Activated naive CD4-positive, alpha-beta T cell treated with anti-CD3 and anti-CD28 coated beads for 36 hours (primary cell): ENCODE measurements at regions not wholly inside any gene's neighbourhood (a gene's known extent, or its start where the extent isn't known, plus 50 kb on each side); places are given as distances from the start of the nearest gene placed in this dataset.
"Not testable (repeated sequence)": the region's sequence is repeated elsewhere in the genome, so short reads cannot be mapped to it uniquely, and the experiment has no call there.

ENCODE experiments used
- CTCF ChIA-PET: fragments of 350-600 bp; sonication (Branson Sonifier 250); formaldehyde crosslinking; loops from one replicate; lab custom pipeline; 2021; ENCODE audit warnings: antibody characterized with exemption; lab: Charles Lee
- DNase-seq: peaks from one replicate; pipeline ENCODE4 v3.0.0-alpha.2; 2020
- H3K27ac Mint-ChIP-seq: one replicate; pipeline ENCODE4 v1.8.0; 2021; ENCODE audit warnings: mild to moderate bottlenecking, mixed read lengths
- H3K27me3 Mint-ChIP-seq: one replicate; pipeline ENCODE4 v1.8.0; 2021; ENCODE audit warnings: low read depth, mixed read lengths
- H3K36me3 Mint-ChIP-seq: one replicate; pipeline ENCODE4 v1.8.0; 2021; ENCODE audit warnings: low read depth, mixed read lengths
- H3K4me1 Mint-ChIP-seq: one replicate; pipeline ENCODE4 v1.8.0; 2021; ENCODE audit warnings: low read depth, mixed read lengths
- H3K4me3 Mint-ChIP-seq: one replicate; pipeline ENCODE4 v1.8.0; 2021; ENCODE audit warnings: mild to moderate bottlenecking, moderate library complexity, mixed read lengths
- H3K9me3 Mint-ChIP-seq: one replicate; pipeline ENCODE4 v1.8.0; 2021; ENCODE audit warnings: mixed read lengths
- intact Hi-C: fragments of 100-400 bp; cut with micrococcal nuclease; formaldehyde crosslinking; loops from one replicate; pipeline ENCODE4 v1.15.1; 2023

DNA sequence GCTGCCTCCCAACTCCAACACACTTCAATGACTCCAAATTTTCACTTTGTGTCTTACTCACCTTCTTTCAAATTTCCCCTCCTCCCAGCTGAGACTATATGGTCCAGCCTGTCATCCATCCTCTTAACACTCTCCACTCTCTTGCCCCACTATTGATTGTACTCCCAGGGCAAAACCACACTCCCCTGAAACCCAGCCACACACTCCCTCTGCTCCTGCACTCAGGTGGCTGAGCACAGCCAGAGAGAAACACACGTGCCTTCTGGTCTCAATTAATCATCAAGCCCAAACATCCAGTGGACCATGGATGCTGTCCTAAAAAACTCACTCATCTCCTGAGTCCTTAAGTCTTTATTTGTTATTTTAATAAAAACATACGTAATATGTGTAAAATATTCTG, 1026.4 kb downstream of the KCNJ18 start:
- CTCF ChIA-PET = no interaction called here

DNA sequence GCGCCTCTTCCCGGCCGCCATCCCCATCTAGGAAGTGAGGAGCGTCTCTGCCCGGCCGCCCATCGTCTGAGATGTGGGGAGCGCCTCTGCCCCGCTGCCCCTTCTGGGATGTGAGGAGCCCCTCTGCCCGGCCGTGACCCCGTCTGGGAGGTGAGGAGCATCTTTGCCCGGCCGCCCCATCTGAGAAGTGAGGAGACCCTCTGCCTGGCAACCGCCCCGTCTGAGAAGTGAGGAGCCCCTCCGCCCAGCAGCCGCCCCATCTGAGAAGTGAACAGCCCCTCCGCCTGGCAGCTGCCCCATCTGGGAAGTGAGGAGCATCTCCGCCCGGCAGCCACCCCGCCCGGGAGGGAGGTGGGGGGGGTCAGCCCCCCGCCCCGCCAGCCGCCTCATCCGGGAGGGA, 1048.7 kb downstream of the KCNJ18 start:
- H3K4me3 Mint-ChIP-seq, CTCF ChIA-PET, H3K36me3 Mint-ChIP-seq: not testable (repeated sequence)

More for the DNA sequence above, 1026.4 kb downstream of the KCNJ18 start:
- no peak overlapping the region for H3K4me3 Mint-ChIP-seq
- no peaks in the 10 kb centered on the region for H3K27me3 Mint-ChIP-seq
- no peak overlapping the region for H3K27ac Mint-ChIP-seq
- no peaks in the 10 kb centered on the region for H3K4me1 Mint-ChIP-seq
- intact Hi-C loops = no loop called here
- no peak for DNase-seq
- H3K9me3 Mint-ChIP-seq = peaks cover 31% of the 10 kb centered on the region
- peaks cover 1% of the 10 kb centered on the region for H3K36me3 Mint-ChIP-seq

More for the DNA sequence above, 1048.7 kb downstream of the KCNJ18 start:
- H3K27me3 Mint-ChIP-seq, DNase-seq, H3K27ac Mint-ChIP-seq, H3K4me1 Mint-ChIP-seq, intact Hi-C loops: not testable (repeated sequence)
- H3K9me3 Mint-ChIP-seq = peaks cover 28% of the 10 kb centered on the region
